HUES48 (cell line): ENCODE measurements at regions not wholly inside any gene's neighbourhood (a gene's known extent, or its start where the extent isn't known, plus 50 kb on each side); places are given as distances from the start of the nearest gene placed in this dataset.

Source experiments
- H3K27ac ChIP-seq: one replicate; pipeline ENCODE4 v1.7.0; 2013; ENCODE audit warnings: low read depth, low read length, inconsistent platforms
- H3K27me3 ChIP-seq: 2 replicates; pipeline ENCODE4 v1.6.1; 2013; ENCODE audit warnings: mild to moderate bottlenecking, low read length; ENCODE audit not compliant: control insufficient read depth, insufficient read depth
- H3K36me3 ChIP-seq: 2 replicates; pipeline ENCODE4 v1.6.1; 2013; ENCODE audit warnings: low read length; ENCODE audit not compliant: control insufficient read depth, insufficient read depth
- H3K4me1 ChIP-seq: 2 replicates; pipeline ENCODE4 v1.6.1; 2013; ENCODE audit warnings: mild to moderate bottlenecking, low read length; ENCODE audit not compliant: control insufficient read depth, insufficient read depth
- H3K4me3 ChIP-seq: 2 replicates; pipeline ENCODE4 v1.5.1; 2013; ENCODE audit warnings: mild to moderate bottlenecking, low read depth, low read length
- H3K9ac ChIP-seq: 2 replicates; pipeline ENCODE4 v1.6.1; 2013; ENCODE audit warnings: mild to moderate bottlenecking, low read depth, low read length, moderate library complexity
- H3K9me3 ChIP-seq: 2 replicates; pipeline ENCODE4 v1.6.1; 2013; ENCODE audit warnings: low read length; ENCODE audit not compliant: control insufficient read depth, insufficient read depth

DNA sequence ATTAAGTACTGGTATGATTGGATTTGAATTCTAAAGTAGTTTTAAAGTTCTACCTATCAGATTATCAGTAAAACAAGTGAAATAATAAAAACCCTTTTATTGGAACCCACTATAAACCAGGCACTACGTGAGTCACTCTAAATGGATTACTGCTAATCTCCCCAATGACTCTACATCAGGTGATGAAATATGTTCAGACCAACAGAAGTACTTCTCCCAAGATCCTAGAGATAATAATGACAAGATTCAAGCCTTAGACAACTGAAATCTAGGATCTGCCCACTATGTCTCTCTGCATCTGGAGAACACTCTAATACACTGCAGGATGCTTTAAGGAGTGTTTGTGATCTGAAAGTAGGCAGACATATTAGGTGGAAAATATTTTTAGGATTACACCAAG is 652.1 kb upstream of the CHORDC1 start:
- Histone ChIP-seq H3K36me3 (no peaks in the 10 kb centered on the region), H3K27ac (no peak overlapping the region), H3K9me3 (no peaks in the 10 kb centered on the region)

GRCh38 chr11:90874281-90874680 is 651.4 kb upstream of the CHORDC1 start:
- Histone ChIP-seq H3K4me1 (no peaks in the 10 kb centered on the region), H3K9ac (no peak overlapping the region), H3K9me3 (no peaks in the 10 kb centered on the region), H3K36me3 (no peaks in the 10 kb centered on the region), H3K27me3 (no peaks in the 10 kb centered on the region), H3K27ac (no peak overlapping the region), H3K4me3 (no peak overlapping the region)

More for the DNA sequence above, 652.1 kb upstream of the CHORDC1 start:
- Histone ChIP-seq H3K9ac (no peak overlapping the region), H3K4me1 (no peaks in the 10 kb centered on the region), H3K4me3 (no peak overlapping the region), H3K27me3 (no peaks in the 10 kb centered on the region)

DNA sequence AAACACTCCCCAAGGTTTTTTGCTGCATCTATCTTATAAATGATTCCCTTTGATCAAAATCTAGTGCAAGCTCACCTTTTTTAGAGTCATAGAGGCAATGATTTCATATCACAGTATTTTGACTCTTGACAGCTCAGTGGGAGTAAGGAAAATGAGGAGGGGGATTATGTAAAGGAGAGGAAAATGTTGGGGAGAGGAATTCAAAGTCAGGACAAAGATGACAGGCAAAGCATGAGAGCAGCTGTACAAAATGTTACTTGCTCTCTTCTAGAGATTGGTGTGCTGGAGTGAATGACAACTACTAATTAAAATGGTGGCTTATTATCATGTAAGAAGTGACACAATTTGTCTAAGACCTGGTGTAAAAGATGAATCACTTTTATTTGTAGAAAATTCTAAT is 644.6 kb upstream of the CHORDC1 start:
- no peaks in the 10 kb centered on the region for H3K27me3 ChIP-seq
- no peaks in the 10 kb centered on the region for H3K4me1 ChIP-seq
- no peaks in the 10 kb centered on the region for H3K36me3 ChIP-seq
- no peak overlapping the region for H3K9ac ChIP-seq
- H3K9me3 ChIP-seq: no peaks in the 10 kb centered on the region
- no peak overlapping the region for H3K4me3 ChIP-seq
- H3K27ac ChIP-seq: no peak overlapping the region

DNA sequence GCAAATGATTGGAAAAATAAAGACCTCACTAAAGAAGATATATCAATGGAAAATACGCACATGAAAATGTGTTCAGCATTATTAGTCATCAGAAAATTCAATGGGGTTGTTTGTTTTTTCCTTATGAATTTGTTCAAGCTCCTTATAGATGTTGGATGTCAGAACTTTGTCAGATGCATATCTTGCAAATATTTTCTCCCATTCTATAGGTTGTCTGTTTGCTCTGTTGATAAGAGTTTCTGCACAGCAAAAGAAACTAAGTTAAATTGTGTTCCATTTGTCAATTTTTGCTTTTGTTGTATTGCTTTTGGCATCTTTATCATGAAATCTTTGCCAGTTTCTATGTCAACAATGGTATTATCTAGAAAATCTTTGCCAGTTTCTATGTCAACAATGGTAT is 633.9 kb upstream of the CHORDC1 start:
- Histone ChIP-seq H3K9me3 (no peaks in the 10 kb centered on the region), H3K27me3 (no peaks in the 10 kb centered on the region), H3K4me1 (no peaks in the 10 kb centered on the region), H3K27ac (no peak overlapping the region), H3K4me3 (no peak overlapping the region), H3K36me3 (no peaks in the 10 kb centered on the region), H3K9ac (no peak overlapping the region)

DNA sequence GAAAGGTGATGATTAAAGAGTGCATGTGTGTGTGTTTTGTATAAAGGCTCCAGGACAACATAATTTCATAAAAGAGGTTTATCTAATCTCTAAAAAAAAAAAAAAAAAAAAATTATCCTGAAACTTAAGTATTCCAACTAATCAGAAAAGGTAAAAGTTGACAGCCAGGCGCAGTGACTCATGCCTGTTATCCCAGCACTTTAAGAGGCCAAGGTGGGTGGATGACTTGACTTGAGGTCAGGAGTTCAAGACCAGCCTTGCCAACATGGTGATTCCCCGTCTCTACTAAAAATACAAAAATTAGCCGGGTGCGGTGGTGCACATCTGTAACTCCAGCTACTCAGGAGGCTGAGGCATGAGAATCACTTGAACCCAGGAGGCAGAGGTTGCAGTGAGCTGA is 632.7 kb upstream of the CHORDC1 start:
- Histone ChIP-seq H3K27me3 (no peaks in the 10 kb centered on the region), H3K27ac (no peak overlapping the region), H3K36me3 (no peaks in the 10 kb centered on the region), H3K9ac (no peak overlapping the region), H3K9me3 (no peaks in the 10 kb centered on the region), H3K4me3 (no peak overlapping the region), H3K4me1 (no peaks in the 10 kb centered on the region)

- H3K36me3 ChIP-seq: no peaks in the 10 kb centered on the region
- H3K27me3 ChIP-seq: no peaks in the 10 kb centered on the region
- H3K4me3 ChIP-seq: no peak overlapping the region
- no peaks in the 10 kb centered on the region for H3K9me3 ChIP-seq
- no peak overlapping the region for H3K27ac ChIP-seq
- no peak overlapping the region for H3K9ac ChIP-seq
- no peaks in the 10 kb centered on the region for H3K4me1 ChIP-seq
Observed at GRCh38 chr11:90851196-90851595, 628.3 kb upstream of the CHORDC1 start.

- H3K27ac ChIP-seq: no peak overlapping the region
- H3K27me3 ChIP-seq: no peaks in the 10 kb centered on the region
- H3K4me1 ChIP-seq: no peaks in the 10 kb centered on the region
- H3K36me3 ChIP-seq: no peaks in the 10 kb centered on the region
- H3K4me3 ChIP-seq: no peak overlapping the region
- no peaks in the 10 kb centered on the region for H3K9me3 ChIP-seq
- no peak overlapping the region for H3K9ac ChIP-seq
Observed at GRCh38 chr11:90849312-90849711, 626.5 kb upstream of the CHORDC1 start.

- no peak overlapping the region for H3K4me3 ChIP-seq
- no peak overlapping the region for H3K27ac ChIP-seq
- H3K4me1 ChIP-seq: no peaks in the 10 kb centered on the region
- no peaks in the 10 kb centered on the region for H3K27me3 ChIP-seq
- no peaks in the 10 kb centered on the region for H3K36me3 ChIP-seq
- H3K9ac ChIP-seq: no peak overlapping the region
- no peaks in the 10 kb centered on the region for H3K9me3 ChIP-seq
Observed at GRCh38 chr11:90847268-90847886, 624.5 kb upstream of the CHORDC1 start.

GRCh38 chr11:90846628-90847027 is 623.8 kb upstream of the CHORDC1 start:
- H3K27me3 ChIP-seq: no peaks in the 10 kb centered on the region
- no peaks in the 10 kb centered on the region for H3K9me3 ChIP-seq
- H3K36me3 ChIP-seq: no peaks in the 10 kb centered on the region
- H3K4me1 ChIP-seq: no peaks in the 10 kb centered on the region
- H3K4me3 ChIP-seq: no peak overlapping the region
- H3K27ac ChIP-seq: no peak overlapping the region
- no peak overlapping the region for H3K9ac ChIP-seq

- H3K27ac ChIP-seq: no peak overlapping the region
- H3K9me3 ChIP-seq: no peaks in the 10 kb centered on the region
- H3K36me3 ChIP-seq: no peaks in the 10 kb centered on the region
- H3K27me3 ChIP-seq: no peaks in the 10 kb centered on the region
- H3K4me1 ChIP-seq: no peaks in the 10 kb centered on the region
- H3K4me3 ChIP-seq: no peak overlapping the region
- no peak overlapping the region for H3K9ac ChIP-seq
Observed at GRCh38 chr11:90845799-90846198, 623.0 kb upstream of the CHORDC1 start.

- Histone ChIP-seq H3K4me1 (peaks cover 3% of the 10 kb centered on the region; the same call in 1 of the 2 replicates), H3K36me3 (no peaks in the 10 kb centered on the region), H3K4me3 (no peak overlapping the region), H3K9me3 (no peaks in the 10 kb centered on the region), H3K27me3 (no peaks in the 10 kb centered on the region), H3K27ac (no peak overlapping the region), H3K9ac (no peak overlapping the region)
Observed at GRCh38 chr11:90845126-90845525, 622.3 kb upstream of the CHORDC1 start.

- Histone ChIP-seq H3K4me3 (no peak overlapping the region), H3K27ac (no peak overlapping the region), H3K36me3 (no peaks in the 10 kb centered on the region), H3K27me3 (no peaks in the 10 kb centered on the region), H3K4me1 (peaks cover 9% of the 10 kb centered on the region; the same call in 1 of the 2 replicates), H3K9me3 (no peaks in the 10 kb centered on the region), H3K9ac (no peak overlapping the region)
Observed at GRCh38 chr11:90844041-90844440, 621.2 kb upstream of the CHORDC1 start.
